GM21367 (cell line): ENCODE measurements at regions not wholly inside any gene's neighbourhood (a gene's known extent, or its start where the extent isn't known, plus 50 kb on each side); places are given as distances from the start of the nearest gene placed in this dataset.

ENCODE experiments used
- ATAC-seq: cut with Tn5 transposase; IDR thresholded peaks from one replicate; pipeline ENCODE4 v1.9.1; 2021; ENCODE audit not compliant: unreplicated experiment

GRCh38 chr17:77376795-77377709 is 236.3 kb downstream of the SEC14L1 start:
- no peak for ATAC-seq

- no peak for ATAC-seq
Measured at GRCh38 chr17:77377710-77378235, 237.0 kb downstream of the SEC14L1 start.

- no peak for ATAC-seq
Measured at GRCh38 chr17:77378318-77379064, 237.7 kb downstream of the SEC14L1 start.

- no peak for ATAC-seq
Measured at GRCh38 chr17:77379065-77379428, 238.3 kb downstream of the SEC14L1 start.

GRCh38 chr17:77379832-77380231 is 239.1 kb downstream of the SEC14L1 start:
- no peak for ATAC-seq

- no peak for ATAC-seq
Measured at GRCh38 chr17:77380395-77381184, 239.8 kb downstream of the SEC14L1 start.

GRCh38 chr17:77381185-77381700 is 240.5 kb downstream of the SEC14L1 start:
- ATAC-seq: no peak

GRCh38 chr17:77381731-77382130 is 241.0 kb downstream of the SEC14L1 start:
- no peak for ATAC-seq

GRCh38 chr17:77382356-77382911 is 241.7 kb downstream of the SEC14L1 start:
- ATAC-seq: no peak

- no peak for ATAC-seq
Measured at GRCh38 chr17:77382966-77383612, 242.3 kb downstream of the SEC14L1 start.

GRCh38 chr17:77383613-77384608 is 243.1 kb downstream of the SEC14L1 start:
- no peak for ATAC-seq

- ATAC-seq: no peak
Measured at GRCh38 chr17:77385750-77386501, 245.2 kb downstream of the SEC14L1 start.

- ATAC-seq: no peak
Measured at GRCh38 chr17:77386502-77387192, 245.9 kb downstream of the SEC14L1 start.

GRCh38 chr17:77387891-77388290 is 247.1 kb downstream of the SEC14L1 start:
- ATAC-seq: no peak

- ATAC-seq: no peak
Measured at GRCh38 chr17:77388384-77389306, 247.9 kb downstream of the SEC14L1 start.

- no peak for ATAC-seq
Measured at GRCh38 chr17:77390870-77391269, 250.1 kb downstream of the SEC14L1 start.
